ENCODE measurements at regions not wholly inside any gene's neighbourhood (a gene's known extent, or its start where the extent isn't known, plus 50 kb on each side); places are given as distances from the start of the nearest gene placed in this dataset.
"Not testable (repeated sequence)": the region's sequence is repeated elsewhere in the genome, so short reads cannot be mapped to it uniquely, and the experiment has no call there.

GRCh38 chrX:108993909-108994308, 257.5 kb upstream of the IRS4 start:
- TF ChIP-seq POLR2A (IDR thresholded peaks at IDR 0.05) (no peak), CTCF (IDR thresholded peaks at IDR 0.05) (no peak)
- intact Hi-C loops (cut with DNase I; ENCODE audit: low total_unique reads), result no loop called here

GRCh38 chrX:108972899-108973298, 236.5 kb upstream of the IRS4 start:
- intact Hi-C loops (cut with DNase I; ENCODE audit: low total_unique reads); H3K4me3 ChIP-seq (ENCODE audit: low read depth, poor library complexity, severe bottlenecking); DNase-seq (ENCODE audit: low spot score in 2 of 2): not testable (repeated sequence)
- 85 to 100% methylated on average over 3 of the region's 3 CpGs for WGBS, 2 donors

More at GRCh38 chrX:108993909-108994308, 257.5 kb upstream of the IRS4 start:
- no peak overlapping the region for H3K4me3 ChIP-seq (ENCODE audit: low read depth, poor library complexity, severe bottlenecking)
- DNase-seq (ENCODE audit: low spot score in 2 of 2), result no peak

- TF ChIP-seq POLR2A (IDR thresholded peaks at IDR 0.05) (no peak), CTCF (IDR thresholded peaks at IDR 0.05) (no peak)
- 82 to 92% methylated on average over 2 of the region's 2 CpGs for WGBS, 2 donors
Observed at GRCh38 chrX:108947205-108947604, 210.8 kb upstream of the IRS4 start.

GRCh38 chrX:108946531-108946930, 210.2 kb upstream of the IRS4 start:
- intact Hi-C loops (cut with DNase I; ENCODE audit: low total_unique reads), result no loop called here
- no peak for TF ChIP-seq CTCF (IDR thresholded peaks at IDR 0.05)
- TF ChIP-seq POLR2A (IDR thresholded peaks at IDR 0.05), result no peak
- H3K4me3 ChIP-seq (ENCODE audit: low read depth, poor library complexity, severe bottlenecking), result no peak overlapping the region
- 81 to 82% methylated on average over 2 to 4 of the region's 4 CpGs for WGBS, 2 donors
- no peak for DNase-seq (ENCODE audit: low spot score in 2 of 2)

More at GRCh38 chrX:108947205-108947604, 210.8 kb upstream of the IRS4 start:
- no peak overlapping the region for H3K4me3 ChIP-seq (ENCODE audit: low read depth, poor library complexity, severe bottlenecking)
- intact Hi-C loops (cut with DNase I; ENCODE audit: low total_unique reads), result no loop called here
- no peak for DNase-seq (ENCODE audit: low spot score in 2 of 2)

- intact Hi-C loops (cut with DNase I; ENCODE audit: low total_unique reads), result no loop called here
- no peak overlapping the region for H3K4me3 ChIP-seq (ENCODE audit: low read depth, poor library complexity, severe bottlenecking)
- DNase-seq (ENCODE audit: low spot score in 2 of 2), result peak in 1 of 2 donors; percentile 50
- no peak for TF ChIP-seq POLR2A (IDR thresholded peaks at IDR 0.05)
- no peak for TF ChIP-seq CTCF (IDR thresholded peaks at IDR 0.05)
- 67 to 88% methylated on average over 2 to 3 of the region's 3 CpGs for WGBS, 2 donors
Observed at GRCh38 chrX:108945883-108946523, 209.6 kb upstream of the IRS4 start.

- TF ChIP-seq POLR2A (IDR thresholded peaks at IDR 0.05) (no peak), CTCF (IDR thresholded peaks at IDR 0.05) (no peak)
- no peak for DNase-seq (ENCODE audit: low spot score in 2 of 2)
- intact Hi-C loops (cut with DNase I; ENCODE audit: low total_unique reads), result no loop called here
- H3K4me3 ChIP-seq (ENCODE audit: low read depth, poor library complexity, severe bottlenecking), result no peak overlapping the region
Observed at GRCh38 chrX:108914791-108915190, 178.4 kb upstream of the IRS4 start.

GRCh38 chrX:108903831-108904230, 167.5 kb upstream of the IRS4 start:
- H3K4me3 ChIP-seq (ENCODE audit: low read depth, poor library complexity, severe bottlenecking); intact Hi-C loops (cut with DNase I; ENCODE audit: low total_unique reads): not testable (repeated sequence)
- DNase-seq (ENCODE audit: low spot score in 2 of 2), result peak in 1 of 2 donors; percentile 50
- WGBS, 2 donors, result 79 to 88% methylated on average over 5 of the region's 5 CpGs
